ENCODE measurements at regions not wholly inside any gene's neighbourhood (a gene's known extent, or its start where the extent isn't known, plus 50 kb on each side); places are given as distances from the start of the nearest gene placed in this dataset.
"Not testable (repeated sequence)": the region's sequence is repeated elsewhere in the genome, so short reads cannot be mapped to it uniquely, and the experiment has no call there.

DNA sequence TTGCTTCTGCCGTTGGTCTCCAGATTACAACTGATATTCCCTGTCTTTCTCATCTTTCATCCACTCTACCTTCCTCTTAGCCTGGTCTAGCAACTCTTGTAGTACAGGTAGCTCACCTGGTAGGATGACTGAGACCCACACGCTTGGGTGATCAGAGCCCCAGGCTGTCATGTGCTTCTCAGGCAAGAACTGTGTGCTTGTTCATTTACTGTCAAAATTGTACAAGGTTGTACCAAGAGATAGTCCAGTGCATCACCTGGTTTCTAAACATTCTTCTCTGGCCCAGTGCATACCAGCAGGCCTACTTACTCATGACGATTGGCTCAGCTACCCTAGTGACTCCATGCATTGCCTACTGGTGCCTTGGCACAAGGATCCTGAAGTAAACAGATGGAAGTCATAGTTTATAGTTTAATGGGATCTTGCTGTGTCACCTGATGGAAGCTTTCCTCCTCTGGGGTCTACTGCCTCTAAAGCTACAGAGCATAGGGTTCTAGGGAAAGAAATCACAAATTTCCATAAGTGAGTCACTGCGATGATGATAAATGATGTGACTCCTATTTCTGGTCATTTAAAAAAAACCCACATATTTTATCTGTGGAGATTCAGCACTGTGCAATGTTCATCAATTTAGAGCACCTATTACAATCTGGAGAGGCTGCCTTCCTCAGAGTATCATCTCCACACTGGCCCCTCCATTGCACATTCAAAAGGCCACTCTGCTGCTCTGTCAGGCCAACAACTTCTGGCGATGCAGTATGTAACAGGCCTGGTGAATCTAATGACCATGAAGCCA, 481.8 kb upstream of the MEIS1 start:
- DNase-seq (ENCODE audit: low read depth in 2 of 2): no peak

DNA sequence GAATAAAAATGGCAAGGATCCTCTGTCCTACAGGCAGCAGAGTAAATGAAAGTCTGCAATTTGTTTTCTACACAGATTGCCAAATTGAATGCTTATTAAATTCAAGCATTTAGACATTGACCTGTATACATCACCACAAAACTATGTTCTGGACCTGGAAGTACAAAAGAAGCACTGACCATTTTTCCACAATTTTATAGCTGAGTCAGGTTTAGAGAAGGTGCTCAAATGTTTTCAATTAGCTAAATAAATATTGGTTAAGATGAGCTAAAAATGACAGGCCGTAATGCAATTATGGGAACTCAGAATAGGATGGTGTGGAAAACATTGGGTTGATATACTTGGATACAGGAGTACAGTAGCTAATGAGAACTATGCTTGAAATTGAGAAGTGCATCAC, 490.7 kb upstream of the MEIS1 start:
- DNase-seq (ENCODE audit: low read depth in 2 of 2): no peak

DNA sequence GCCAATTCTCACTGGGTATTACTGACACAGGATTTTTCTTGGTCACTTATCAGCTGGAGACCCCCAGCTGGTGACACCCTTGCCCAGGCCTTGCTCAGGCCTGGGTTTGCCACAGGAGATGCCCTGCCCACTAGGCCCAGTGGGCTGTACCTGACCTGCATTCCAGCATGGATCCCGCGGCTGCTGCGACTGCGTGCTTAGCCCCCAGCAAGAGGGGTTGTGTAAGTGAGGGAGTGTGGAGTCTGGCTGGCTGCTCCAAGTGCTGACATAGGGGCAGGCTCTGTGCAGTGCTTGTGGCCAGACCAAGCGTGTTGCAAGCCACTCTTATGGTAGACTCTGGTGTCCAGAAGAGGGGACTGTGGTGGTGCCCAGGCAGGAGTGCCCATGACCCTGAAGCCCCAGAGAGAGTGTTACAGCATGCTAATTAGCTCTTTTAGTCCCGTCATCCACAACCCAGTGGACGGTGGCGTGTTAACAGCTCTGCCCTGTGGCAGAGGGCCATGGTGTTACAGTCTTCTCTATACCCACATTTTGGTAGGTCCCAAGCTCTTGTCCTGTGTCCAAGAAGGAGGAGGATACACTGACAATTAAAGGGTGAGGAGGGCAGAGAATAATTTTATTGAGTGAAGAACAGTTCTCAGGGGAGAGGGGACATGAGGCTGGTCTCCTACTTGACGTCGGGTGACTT, 491.7 kb upstream of the MEIS1 start:
- no peak for DNase-seq (ENCODE audit: low read depth in 2 of 2)

DNA sequence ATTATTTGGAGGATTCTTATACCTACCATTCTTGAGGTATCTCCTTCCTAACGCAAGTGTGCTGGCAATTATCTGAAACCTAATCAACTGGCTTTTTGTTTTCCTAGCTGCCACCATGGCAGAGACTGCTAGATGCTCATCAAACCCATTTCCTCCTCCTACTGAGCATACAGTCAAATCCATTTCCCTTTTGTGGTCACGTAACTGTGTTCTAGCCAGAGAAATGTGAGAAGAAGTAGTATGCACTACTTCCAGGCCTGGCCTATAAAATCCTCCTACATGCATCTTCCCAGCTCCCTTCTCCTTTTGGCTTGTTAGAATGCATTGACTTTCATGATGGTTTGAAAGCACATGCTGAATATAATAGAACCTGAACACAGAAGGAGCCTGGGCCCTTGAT, 494.1 kb upstream of the MEIS1 start:
- DNase-seq (ENCODE audit: low read depth in 2 of 2): no peak

DNA sequence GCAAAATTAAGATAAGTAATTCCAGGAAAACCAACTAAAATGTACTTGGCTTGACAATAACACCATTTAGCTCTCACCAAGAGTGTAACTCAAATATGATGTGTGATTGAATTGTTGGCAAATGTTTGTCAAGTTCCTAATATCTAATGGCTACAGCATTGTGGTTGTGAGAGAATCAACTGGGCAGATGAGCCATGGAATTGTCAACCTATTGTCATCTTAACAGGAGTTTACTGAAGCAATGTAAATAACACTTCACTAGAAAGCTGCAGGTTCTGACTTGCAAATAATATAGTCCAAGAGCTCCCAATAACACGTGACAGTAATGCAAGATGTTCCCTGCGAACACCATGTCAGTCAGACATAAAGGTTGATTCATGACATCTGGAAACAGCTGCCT, 495.2 kb upstream of the MEIS1 start:
- DNase-seq (ENCODE audit: low read depth in 2 of 2): no peak

DNA sequence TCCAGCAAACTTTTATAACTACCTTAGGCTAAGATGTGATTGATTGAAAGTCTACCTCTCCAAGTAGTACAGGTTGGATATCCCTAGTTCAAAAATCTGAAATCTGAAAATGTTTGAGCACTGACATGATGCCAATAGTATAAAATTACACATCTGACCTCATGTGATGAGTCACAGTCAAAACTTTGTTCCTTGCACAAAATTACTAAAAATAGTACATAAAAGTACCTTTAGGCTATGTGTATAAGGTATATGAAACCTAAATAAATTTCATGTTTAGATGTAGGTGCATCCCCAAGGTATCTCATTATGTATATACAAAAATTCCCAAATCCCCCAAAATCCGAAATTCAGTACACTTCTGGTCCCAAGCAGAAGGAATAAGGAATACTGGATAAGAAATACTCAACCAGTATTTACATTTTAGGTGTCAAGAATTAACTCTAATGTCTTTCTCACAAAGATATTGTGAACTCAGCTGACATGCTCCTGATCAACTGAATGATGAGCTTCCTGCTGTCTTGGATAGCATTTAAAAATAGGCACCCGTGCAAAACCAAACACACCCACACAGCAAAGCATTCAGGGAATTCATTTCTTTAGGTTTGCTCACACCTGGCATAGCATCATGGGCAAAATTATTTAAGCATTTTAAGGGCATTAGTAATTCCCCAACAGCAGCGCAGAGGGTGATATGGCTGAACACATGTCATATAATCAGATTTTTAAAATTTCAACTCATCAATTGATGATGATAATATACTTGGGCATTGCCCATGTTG, 497.4 kb upstream of the MEIS1 start:
- no peak for DNase-seq (ENCODE audit: low read depth in 2 of 2)

DNA sequence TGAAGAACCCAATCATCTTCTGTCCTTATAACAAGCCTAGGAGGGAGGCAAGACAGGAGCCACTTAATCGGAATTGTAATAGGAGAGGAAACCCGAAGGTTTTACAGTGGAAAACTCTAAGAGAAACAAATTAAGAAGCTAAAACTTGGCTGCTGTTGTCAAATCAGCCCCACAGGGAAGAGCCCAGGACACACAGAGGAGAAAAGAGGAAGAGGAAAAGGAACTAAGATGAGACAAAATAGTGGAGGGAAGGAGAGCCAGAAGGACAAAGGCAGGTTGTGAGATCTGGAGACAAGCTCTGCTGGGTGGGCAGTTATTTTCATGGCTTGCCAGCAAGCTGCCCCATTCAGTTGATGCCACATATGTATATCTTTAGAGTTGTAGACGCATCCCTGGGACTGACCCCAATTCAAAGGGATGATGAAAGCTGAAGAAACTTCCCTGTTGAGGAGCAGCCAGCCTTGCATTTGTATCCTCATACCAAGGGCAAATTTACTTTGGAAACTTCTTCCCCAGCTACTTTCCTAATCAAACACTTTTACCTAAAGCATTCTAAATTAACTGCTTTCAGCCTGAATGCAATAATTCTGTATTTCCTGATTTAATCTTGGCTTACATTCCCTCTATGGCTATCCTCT, 499.8 kb upstream of the MEIS1 start:
- no peak for DNase-seq (ENCODE audit: low read depth in 2 of 2)

DNA sequence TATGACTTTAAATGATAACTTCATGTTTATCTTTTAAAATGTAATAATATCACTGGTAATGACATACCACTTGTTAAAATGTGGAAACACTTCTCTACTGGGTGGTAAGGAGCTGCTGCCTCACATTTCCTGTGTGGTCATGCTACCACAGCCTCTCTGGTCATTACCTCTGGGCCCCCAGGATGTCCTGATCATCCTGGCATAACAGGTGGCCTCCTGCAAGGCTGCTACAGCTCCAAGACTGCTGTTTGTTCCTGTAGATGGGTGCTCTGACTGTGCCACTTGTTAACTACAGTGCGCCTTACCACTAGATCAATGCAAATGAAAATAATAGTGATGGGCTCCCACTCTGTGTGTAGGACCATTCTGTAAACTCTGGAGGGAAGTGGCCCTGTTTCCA, 500.2 kb upstream of the SPRED2 start:
- DNase-seq (ENCODE audit: low read depth in 2 of 2): no peak

DNA sequence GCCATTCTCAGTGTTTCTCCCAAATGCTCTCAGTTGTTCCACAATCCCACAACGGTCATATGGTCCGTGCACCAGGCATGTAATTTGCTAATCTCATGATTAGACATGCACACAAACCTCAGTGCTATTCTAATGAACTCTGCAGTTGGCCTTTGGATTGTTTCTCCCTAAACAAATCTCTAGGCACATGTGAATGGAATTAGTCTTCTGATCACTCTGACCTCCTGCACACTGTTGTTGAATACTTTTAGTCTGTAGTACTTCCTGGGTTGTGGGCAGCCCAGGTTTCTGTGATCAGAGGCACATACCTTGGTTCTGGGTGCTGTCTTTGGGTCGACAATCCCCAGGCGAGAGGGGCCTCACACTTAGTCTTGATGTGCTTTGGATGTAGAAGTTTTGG, 498.7 kb upstream of the SPRED2 start:
- DNase-seq (ENCODE audit: low read depth in 2 of 2): no peak

DNA sequence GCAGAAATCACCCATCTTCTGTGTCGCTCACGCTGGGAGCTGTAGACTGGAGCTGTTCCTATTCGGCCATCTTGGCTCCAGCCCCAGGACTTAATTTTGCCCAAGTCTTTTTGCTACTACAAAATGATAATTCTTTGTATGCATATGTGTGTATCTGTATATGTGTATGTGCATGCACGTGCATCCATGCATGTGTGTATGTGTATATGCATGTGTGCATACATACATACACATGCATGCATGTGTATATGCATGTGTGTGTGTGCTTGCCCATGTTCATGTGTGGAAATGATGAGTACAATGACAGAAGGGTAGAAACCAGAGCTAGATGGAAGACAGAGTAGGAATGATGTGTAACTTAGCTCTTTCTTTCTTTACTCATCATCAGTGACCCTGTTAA, 497.9 kb upstream of the SPRED2 start:
- no peak for DNase-seq (ENCODE audit: low read depth in 2 of 2)

DNA sequence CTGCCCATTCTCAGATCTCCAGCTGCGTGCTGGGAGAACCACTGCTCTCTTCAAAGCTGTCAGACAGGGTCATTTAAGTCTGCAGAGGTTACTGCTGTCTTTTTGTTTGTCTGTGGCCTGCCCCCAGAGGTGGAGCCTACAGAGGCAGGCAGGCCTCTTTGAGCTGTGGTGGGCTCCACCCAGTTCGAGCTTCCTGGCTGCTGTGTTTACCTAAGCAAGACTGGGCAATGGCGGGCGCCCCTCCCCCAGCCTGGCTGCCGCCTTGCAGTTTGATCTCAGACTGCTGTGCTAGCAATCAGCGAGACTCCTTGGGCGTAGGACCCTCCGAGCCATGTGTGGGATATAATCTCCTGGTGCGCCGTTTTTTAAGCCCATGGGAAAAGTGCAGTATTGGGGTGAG, 497.3 kb upstream of the SPRED2 start:
- DNase-seq (ENCODE audit: low read depth in 2 of 2): not testable (repeated sequence)

DNA sequence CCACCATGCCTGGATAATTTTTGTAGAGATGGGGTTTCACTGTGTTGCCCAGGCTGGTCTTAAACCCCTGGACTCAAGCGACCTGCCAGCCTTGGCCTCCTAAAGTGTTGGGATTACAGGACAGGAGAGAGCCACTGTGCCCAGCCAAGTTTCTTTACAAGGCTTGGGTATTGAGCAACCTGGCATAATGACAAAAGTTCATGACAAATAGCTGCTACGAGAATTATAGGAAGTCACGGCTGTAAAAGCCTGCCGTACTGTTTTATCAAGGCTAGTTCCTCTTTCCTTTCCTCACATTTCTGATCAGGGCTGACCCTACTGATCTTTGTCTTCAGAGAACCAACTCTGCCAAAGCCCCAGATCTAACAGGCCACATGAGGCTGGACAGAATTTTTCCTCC, 490.4 kb upstream of the SPRED2 start:
- no peak for DNase-seq (ENCODE audit: low read depth in 2 of 2)

DNA sequence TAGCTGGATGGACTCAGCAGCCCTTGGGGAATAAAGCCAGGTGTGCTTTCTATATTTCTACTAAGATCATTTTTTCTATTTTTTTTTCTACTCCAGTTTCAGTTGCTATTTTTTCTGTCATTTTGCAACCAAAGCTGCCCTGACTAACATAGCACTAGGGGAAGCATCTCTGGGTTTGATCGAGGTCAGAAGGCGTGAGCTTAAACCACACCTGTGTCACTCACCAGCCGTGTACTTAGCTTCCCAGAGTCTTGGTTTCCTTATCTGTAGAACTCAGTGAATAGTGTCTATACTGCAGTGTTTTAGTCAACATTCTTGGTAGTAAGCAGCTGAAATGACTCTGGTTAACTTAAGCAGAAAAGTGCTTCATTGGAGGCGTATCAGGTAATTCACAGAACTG, 489.6 kb upstream of the SPRED2 start:
- DNase-seq (ENCODE audit: low read depth in 2 of 2): no peak

DNA sequence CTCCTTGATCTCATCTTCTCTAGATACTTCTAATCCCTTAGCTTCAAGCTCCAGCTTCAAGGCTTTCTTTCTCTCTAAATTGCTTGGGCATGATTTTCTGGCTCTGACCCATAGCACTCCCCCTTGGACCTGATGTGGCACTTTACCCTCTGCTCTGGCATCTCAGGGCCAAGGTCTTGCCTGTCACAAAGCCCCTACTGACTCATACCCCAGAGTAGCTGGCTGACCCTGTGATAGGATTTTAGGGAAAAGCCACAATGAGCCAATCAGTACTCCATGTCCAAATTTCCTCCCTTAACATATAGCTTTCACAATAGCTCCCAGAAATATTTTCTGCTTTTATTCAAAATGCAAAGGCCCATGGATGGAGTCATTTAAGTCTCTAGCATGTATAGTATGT, 488.7 kb upstream of the SPRED2 start:
- no peak for DNase-seq (ENCODE audit: low read depth in 2 of 2)

DNA sequence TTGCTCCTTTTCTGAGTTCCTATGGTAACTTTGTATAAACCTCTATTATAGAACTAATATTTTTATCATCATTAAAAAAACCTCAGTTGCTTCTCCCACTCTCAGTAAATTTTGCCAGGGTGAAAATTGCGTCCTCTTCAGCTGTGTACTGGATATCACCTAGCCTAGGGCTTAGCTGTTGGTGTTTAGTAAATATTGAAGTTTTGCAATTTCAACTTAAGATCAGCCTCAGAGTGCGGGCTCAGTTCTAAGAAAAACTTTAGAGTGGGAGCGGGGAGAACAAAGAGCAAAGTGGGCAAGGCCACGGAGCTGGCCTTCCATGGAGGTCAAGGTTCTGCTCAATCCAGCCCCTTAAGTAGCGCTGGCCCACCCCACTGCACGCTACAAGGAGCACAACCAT, 488.3 kb upstream of the SPRED2 start:
- DNase-seq (ENCODE audit: low read depth in 2 of 2): no peak

DNA sequence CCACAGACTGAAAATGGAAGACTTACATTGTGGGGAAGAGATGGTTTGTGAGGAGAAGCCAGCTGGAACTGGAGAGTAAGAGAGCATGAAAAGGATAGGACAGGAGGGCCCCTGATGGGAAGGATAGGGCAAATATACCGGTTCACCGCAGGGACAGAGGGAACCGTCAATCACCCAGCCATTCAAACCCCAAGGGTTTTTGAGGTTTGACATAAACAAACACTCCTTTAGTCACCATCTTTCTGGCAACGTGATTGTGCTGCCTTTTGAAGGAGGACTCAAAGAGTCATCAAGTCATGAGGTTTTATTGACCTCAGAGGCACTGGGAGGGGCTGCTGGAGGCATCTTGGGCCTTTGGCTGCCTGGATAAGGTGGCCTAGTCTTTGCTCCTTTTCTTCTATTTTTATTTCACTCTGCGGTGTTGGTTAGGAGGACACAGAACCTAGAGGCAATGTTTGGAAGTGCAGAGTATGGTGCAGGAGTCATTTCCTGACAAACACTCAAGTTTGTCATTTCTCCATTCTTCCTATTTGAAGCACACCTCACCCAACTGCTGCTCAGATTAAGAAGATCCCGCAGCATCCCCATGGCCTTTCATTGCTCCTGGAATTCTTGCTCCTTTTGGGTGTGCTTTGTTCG, 487.3 kb upstream of the SPRED2 start:
- no peak for DNase-seq (ENCODE audit: low read depth in 2 of 2)

DNA sequence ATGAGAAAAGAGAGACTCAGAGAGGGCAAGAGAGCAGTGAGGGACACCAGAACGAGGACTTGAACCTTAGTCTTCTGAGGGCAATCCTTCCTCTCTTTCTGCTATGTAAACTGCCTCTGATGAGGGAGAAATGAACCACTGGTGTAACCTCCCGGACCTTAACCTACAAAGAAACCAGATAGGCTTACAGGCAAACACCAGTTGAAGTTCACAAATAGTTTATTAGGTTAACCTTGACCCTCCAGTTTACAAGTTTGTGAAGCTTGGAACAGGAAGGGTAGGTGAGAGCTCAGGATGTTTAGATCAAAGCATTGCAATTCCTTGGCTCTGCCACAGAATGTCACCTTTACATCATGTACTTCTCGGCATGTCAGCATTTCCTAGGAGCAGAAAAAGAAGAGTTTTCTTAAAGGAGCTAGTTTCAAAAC, 486.4 kb upstream of the SPRED2 start:
- DNase-seq (ENCODE audit: low read depth in 2 of 2): no peak

DNA sequence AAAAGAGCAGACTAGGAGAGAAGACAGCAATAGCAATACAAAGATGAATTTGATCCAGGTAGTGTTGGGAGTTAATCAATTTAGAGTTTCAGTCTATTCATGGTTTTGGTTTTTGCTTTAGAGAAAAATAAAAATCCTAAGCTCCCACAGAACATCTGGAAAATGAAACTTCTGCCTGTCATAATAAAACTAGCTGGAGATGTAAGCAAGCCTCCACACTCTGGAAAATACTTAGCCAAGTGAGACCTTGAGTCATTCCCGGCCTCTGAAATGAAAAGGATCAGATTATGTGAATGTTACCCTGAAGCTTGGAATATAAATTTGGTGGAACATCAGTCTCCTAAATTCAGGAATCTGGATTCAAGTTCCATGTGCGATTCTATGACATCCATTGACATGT, 485.6 kb upstream of the SPRED2 start:
- DNase-seq (ENCODE audit: low read depth in 2 of 2): no peak

DNA sequence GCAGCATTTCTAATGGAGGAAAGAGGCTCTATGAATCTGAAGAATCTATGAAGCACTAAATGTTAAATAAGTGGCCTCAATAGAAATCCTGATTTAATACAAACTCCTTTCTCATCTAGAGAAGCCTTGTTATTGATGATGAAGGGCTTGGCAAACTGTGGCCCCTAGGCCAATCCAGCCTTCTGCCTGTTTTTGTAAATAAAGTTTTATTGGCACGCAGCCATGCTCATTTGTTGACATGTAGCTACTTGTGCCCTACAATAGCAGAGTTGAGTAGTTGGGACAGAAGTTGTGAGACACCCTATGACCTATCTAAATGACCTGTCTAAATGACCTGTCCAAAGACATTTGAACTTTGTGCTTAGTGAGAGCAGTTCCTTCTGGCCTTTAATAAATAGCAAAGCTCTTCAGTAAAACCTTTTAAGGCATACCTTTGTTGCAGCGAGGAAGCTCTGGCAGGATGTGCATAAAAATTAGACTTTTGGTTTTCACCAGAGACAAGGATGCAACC, 484.4 kb upstream of the SPRED2 start:
- no peak for DNase-seq (ENCODE audit: low read depth in 2 of 2)

DNA sequence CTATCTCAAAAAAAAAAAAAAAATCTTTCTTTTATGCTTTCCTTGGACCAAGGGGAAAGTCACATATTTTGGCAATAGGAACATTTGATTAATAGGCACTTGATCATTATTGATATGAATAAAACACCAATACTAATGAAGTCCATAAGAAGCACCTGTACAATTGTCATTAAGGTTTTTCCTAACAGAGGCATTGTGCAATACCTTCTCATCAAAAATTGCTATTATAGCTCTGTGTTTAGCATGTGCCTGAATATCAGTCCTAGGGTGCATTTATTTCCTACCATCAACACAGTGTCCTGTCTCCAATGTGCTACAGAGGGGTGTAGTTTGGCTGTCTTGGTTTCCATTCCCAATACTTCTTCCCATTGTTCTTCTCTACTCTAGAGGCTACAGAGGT, 483.8 kb upstream of the SPRED2 start:
- no peak for DNase-seq (ENCODE audit: low read depth in 2 of 2)

DNA sequence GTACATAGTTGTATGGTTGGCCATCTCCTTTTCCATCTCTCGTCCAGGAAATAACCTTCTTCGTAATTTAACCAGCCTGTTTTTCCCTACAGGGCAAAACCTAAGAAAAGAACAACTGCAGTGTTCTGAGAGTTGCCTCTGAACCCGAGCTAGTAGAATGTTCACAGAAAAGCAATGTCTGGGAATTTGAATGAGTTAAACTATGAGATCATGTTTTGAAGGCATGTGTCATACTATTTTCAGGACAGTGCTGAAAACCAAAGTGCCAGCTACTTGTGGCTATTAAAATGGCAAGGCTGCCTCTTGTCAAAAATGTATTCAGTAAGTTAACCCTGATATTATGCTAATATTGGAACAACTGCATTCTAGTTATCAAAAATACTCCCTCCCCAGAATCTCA, 482.9 kb upstream of the SPRED2 start:
- DNase-seq (ENCODE audit: low read depth in 2 of 2): no peak
